GM23338 (cell line): ENCODE measurements at regions not wholly inside any gene's neighbourhood (a gene's known extent, or its start where the extent isn't known, plus 50 kb on each side); places are given as distances from the start of the nearest gene placed in this dataset.

Experiments used
- ATAC-seq: fragments of 200-7000 bp; cut with Tn5 transposase; 3 replicates; pipeline ENCODE4 v1.9.1; 2020
- DNase-seq: peaks from one replicate; pipeline ENCODE4 v3.0.0-alpha.2; 2015; ENCODE audit warnings: low spot score
- H2AFZ ChIP-seq: fragments of 200-600 bp; sonication (generic); 2 replicates; pipeline ENCODE4 v1.8.0; 2016; ENCODE audit warnings: antibody characterized with exemption, mild to moderate bottlenecking, moderate library complexity
- H3F3A ChIP-seq: fragments of 200-600 bp; sonication (generic); replicated peaks from 2 replicates; pipeline ENCODE4 v1.8.0; 2017; ENCODE audit warnings: antibody characterized with exemption, mixed run types, low read depth
- H3K27ac ChIP-seq: fragments of 200-600 bp; sonication (generic); 2 replicates; pipeline ENCODE4 v1.6.1; 2016; ENCODE audit warnings: low read depth
- H3K27me3 ChIP-seq: fragments of 200-600 bp; sonication (generic); 2 replicates; pipeline ENCODE4 v1.8.0; 2016; ENCODE audit warnings: mild to moderate bottlenecking, mixed run types, moderate library complexity; ENCODE audit not compliant: insufficient read depth
- H3K36me3 ChIP-seq: fragments of 200-600 bp; sonication (generic); 2 replicates; pipeline ENCODE4 v1.8.0; 2016; ENCODE audit warnings: mild to moderate bottlenecking; ENCODE audit not compliant: insufficient read depth
- H3K4me1 ChIP-seq: fragments of 200-600 bp; sonication (generic); 2 replicates; pipeline ENCODE4 v1.8.0; 2016; ENCODE audit warnings: mild to moderate bottlenecking, moderate library complexity; ENCODE audit not compliant: insufficient read depth
- H3K4me2 ChIP-seq: fragments of 200-600 bp; sonication (generic); 2 replicates; pipeline ENCODE4 v1.7.1; 2017; ENCODE audit warnings: mixed run types
- H3K4me3 ChIP-seq: fragments of 200-600 bp; sonication (generic); 2 replicates; pipeline ENCODE4 v1.6.1; 2016; ENCODE audit warnings: mixed run types
- H3K79me2 ChIP-seq: fragments of 200-600 bp; sonication (generic); replicated peaks from 2 replicates; pipeline ENCODE4 v1.8.0; 2017; ENCODE audit warnings: mild to moderate bottlenecking; ENCODE audit not compliant: insufficient read depth
- H3K9me2 ChIP-seq: fragments of 200-600 bp; sonication (generic); 2 replicates; pipeline ENCODE4 v1.8.0; 2017; ENCODE audit not compliant: insufficient read depth
- H4K20me1 ChIP-seq: fragments of 200-600 bp; sonication (generic); replicated peaks from 2 replicates; pipeline ENCODE4 v1.8.0; 2017; ENCODE audit warnings: mild to moderate bottlenecking; ENCODE audit not compliant: insufficient read depth
- H3K27ac Mint-ChIP-seq: 2 replicates; pipeline ENCODE4 v1.8.0; 2020; ENCODE audit warnings: inconsistent platforms, mild to moderate bottlenecking, moderate library complexity, mixed read lengths
- H3K27me3 Mint-ChIP-seq: 3 replicates; pipeline ENCODE4 v1.8.0; 2022; ENCODE audit warnings: low read depth, mild to moderate bottlenecking, moderate library complexity, mixed read lengths, inconsistent platforms; ENCODE audit not compliant: insufficient read depth, poor library complexity
- H3K36me3 Mint-ChIP-seq: 3 replicates; pipeline ENCODE4 v1.8.0; 2021; ENCODE audit warnings: low read depth, mild to moderate bottlenecking, inconsistent platforms, moderate library complexity, mixed read lengths
- H3K4me1 Mint-ChIP-seq: 3 replicates; pipeline ENCODE4 v1.8.0; 2020; ENCODE audit warnings: mild to moderate bottlenecking, inconsistent platforms, mixed read lengths
- H3K4me3 Mint-ChIP-seq: 3 replicates; pipeline ENCODE4 v1.8.0; 2021; ENCODE audit warnings: moderate library complexity, mild to moderate bottlenecking, inconsistent platforms, mixed read lengths
- H3K9me3 Mint-ChIP-seq: 3 replicates; pipeline ENCODE4 v1.8.0; 2020; ENCODE audit warnings: moderate library complexity, mild to moderate bottlenecking, inconsistent platforms, mixed read lengths
- CREB1 ChIP-seq: fragments of 250-450 bp; sonication (Bioruptor Pico); IDR thresholded peaks from 2 replicates; pipeline ENCODE4 v1.5.0; 2020; ENCODE audit warnings: low read depth, mild to moderate bottlenecking, moderate library complexity
- ETS1 ChIP-seq: IDR thresholded peaks from 2 replicates; pipeline ENCODE4 v1.6.1; 2016; ENCODE audit warnings: antibody characterized with exemption
- EZH2 ChIP-seq: fragments of 200-600 bp; sonication (generic); IDR thresholded peaks from one replicate; pipeline ENCODE4 v1.8.0; 2017; ENCODE audit warnings: antibody characterized with exemption, mild to moderate bottlenecking, low read depth; ENCODE audit not compliant: unreplicated experiment
- EZH2phosphoT487 ChIP-seq: fragments of 200-600 bp; sonication (generic); IDR thresholded peaks from one replicate; pipeline ENCODE4 v1.8.1; 2018; ENCODE audit warnings: antibody characterized with exemption; ENCODE audit not compliant: unreplicated experiment
- JUNB ChIP-seq: IDR thresholded peaks from one replicate; pipeline ENCODE4 v1.6.1; 2016; ENCODE audit warnings: antibody characterized with exemption; ENCODE audit not compliant: unreplicated experiment
- NANOG ChIP-seq: IDR thresholded peaks from 2 replicates; pipeline ENCODE4 v1.6.1; 2016; ENCODE audit warnings: antibody characterized with exemption, borderline replicate concordance
- POLR2AphosphoS5 ChIP-seq: IDR thresholded peaks from 2 replicates; pipeline ENCODE4 v1.6.1; 2016; ENCODE audit warnings: antibody characterized with exemption, low read depth
- REST ChIP-seq: IDR thresholded peaks from one replicate; pipeline ENCODE4 v1.6.1; 2018; ENCODE audit warnings: antibody characterized with exemption; ENCODE audit not compliant: unreplicated experiment
- STAT1 ChIP-seq: IDR thresholded peaks from one replicate; pipeline ENCODE4 v1.6.1; 2016; ENCODE audit warnings: antibody characterized with exemption; ENCODE audit not compliant: unreplicated experiment
- ZNF114 ChIP-seq: fragments of 250-450 bp; sonication (Bioruptor Pico); IDR thresholded peaks from 2 replicates; pipeline ENCODE4 v1.5.0; 2020; ENCODE audit warnings: mild to moderate bottlenecking, moderate library complexity
- ZNF331 ChIP-seq: fragments of 250-450 bp; sonication (Bioruptor Pico); IDR thresholded peaks from 2 replicates; pipeline ENCODE4 v1.5.0; 2020; ENCODE audit warnings: low read depth, mild to moderate bottlenecking, moderate library complexity
- ZNF462 ChIP-seq: fragments of 250-450 bp; sonication (Bioruptor Pico); IDR thresholded peaks from 2 replicates; pipeline ENCODE4 v1.5.0; 2020; ENCODE audit warnings: mild to moderate bottlenecking, moderate library complexity
- TF ChIP-seq, protein P1 (sequence below), 2 experiments: fragments of 200-600 bp in 1 of 2; sonication (generic) in 1 of 2; conservative IDR thresholded peaks; 2 replicates each; pipeline versions ENCODE4 v1.5.1 to v1.6.1; 2016 to 2017; ENCODE audit warnings: antibody characterized with exemption in 2 of 2, low read depth in 2 of 2, mild to moderate bottlenecking in 2 of 2, moderate library complexity in 1 of 2

- no peaks in the 10 kb centered on the region for H3K27me3 ChIP-seq
- H3K27ac ChIP-seq, result no peak overlapping the region
- H2AFZ ChIP-seq, result peak overlapping the region; percentile 23; the same call in 1 of the 2 replicates
- Mint-ChIP-seq H3K9me3 (no peaks in the 10 kb centered on the region), H3K4me1 (peaks cover 20% of the 10 kb centered on the region; the same call in 2 of the 3 replicates), H3K4me3 (no peak overlapping the region), H3K27ac (no peak overlapping the region), H3K36me3 (no peaks in the 10 kb centered on the region), H3K27me3 (peaks cover 1% of the 10 kb centered on the region)
- no peak overlapping the region for H3K4me3 ChIP-seq
- no peaks in the 10 kb centered on the region for H3K36me3 ChIP-seq
- no peaks in the 10 kb centered on the region for H3F3A ChIP-seq
- H3K4me1 ChIP-seq, result no peaks in the 10 kb centered on the region
- no peak for TF ChIP-seq ZNF462 (CRISPR knock-in tag)
- no peak for TF ChIP-seq POLR2AphosphoS5
- no peak for TF ChIP-seq NANOG
- TF ChIP-seq EZH2, result no peak
- TF ChIP-seq ETS1, result no peak
- no peak for TF ChIP-seq STAT1
- no peak for TF ChIP-seq EZH2phosphoT487
- no peak for TF ChIP-seq ZNF114 (CRISPR knock-in tag)
- TF ChIP-seq ZNF331 (CRISPR knock-in tag), result no peak
- no peak for TF ChIP-seq JUNB
- no peak for TF ChIP-seq REST
- TF ChIP-seq CREB1 (CRISPR knock-in tag), result no peak
- TF ChIP-seq, protein P1, sequence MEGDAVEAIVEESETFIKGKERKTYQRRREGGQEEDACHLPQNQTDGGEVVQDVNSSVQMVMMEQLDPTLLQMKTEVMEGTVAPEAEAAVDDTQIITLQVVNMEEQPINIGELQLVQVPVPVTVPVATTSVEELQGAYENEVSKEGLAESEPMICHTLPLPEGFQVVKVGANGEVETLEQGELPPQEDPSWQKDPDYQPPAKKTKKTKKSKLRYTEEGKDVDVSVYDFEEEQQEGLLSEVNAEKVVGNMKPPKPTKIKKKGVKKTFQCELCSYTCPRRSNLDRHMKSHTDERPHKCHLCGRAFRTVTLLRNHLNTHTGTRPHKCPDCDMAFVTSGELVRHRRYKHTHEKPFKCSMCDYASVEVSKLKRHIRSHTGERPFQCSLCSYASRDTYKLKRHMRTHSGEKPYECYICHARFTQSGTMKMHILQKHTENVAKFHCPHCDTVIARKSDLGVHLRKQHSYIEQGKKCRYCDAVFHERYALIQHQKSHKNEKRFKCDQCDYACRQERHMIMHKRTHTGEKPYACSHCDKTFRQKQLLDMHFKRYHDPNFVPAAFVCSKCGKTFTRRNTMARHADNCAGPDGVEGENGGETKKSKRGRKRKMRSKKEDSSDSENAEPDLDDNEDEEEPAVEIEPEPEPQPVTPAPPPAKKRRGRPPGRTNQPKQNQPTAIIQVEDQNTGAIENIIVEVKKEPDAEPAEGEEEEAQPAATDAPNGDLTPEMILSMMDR (conservative IDR thresholded peaks at IDR 0.05; ENCODE audit: low read depth in 2 of 2), result no peak
- H4K20me1 ChIP-seq, result no peaks in the 10 kb centered on the region
- peak; percentile 17 for DNase-seq
- H3K9me2 ChIP-seq, result no peaks in the 10 kb centered on the region
- no peaks in the 10 kb centered on the region for H3K79me2 ChIP-seq
- ATAC-seq, result peak; percentile 31
- no peak overlapping the region for H3K4me2 ChIP-seq
Measured at GRCh38 chr3:135805752-135806151, 159.8 kb upstream of the PPP2R3A start.
